ENCODE measurements at regions not wholly inside any gene's neighbourhood (a gene's known extent, or its start where the extent isn't known, plus 50 kb on each side); places are given as distances from the start of the nearest gene placed in this dataset.

- DNase-seq (ENCODE audit: low read depth, low spot score) = no peak
Observed at GRCh38 chr10:104576611-104577010, 64.5 kb upstream of the SORCS3 start.

- DNase-seq (ENCODE audit: low read depth, low spot score) = no peak
Observed at GRCh38 chr10:104577163-104577562, 63.9 kb upstream of the SORCS3 start.

- no peak for DNase-seq (ENCODE audit: low read depth, low spot score)
Observed at GRCh38 chr10:104577861-104578521, 63.1 kb upstream of the SORCS3 start.

- DNase-seq (ENCODE audit: low read depth, low spot score) = no peak
Observed at GRCh38 chr10:104578671-104579070, 62.4 kb upstream of the SORCS3 start.

GRCh38 chr10:104579136-104579535 lies 62.0 kb upstream of the SORCS3 start:
- peak; percentile 13 for DNase-seq (ENCODE audit: low read depth, low spot score)

GRCh38 chr10:104580321-104580720 lies 60.8 kb upstream of the SORCS3 start:
- DNase-seq (ENCODE audit: low read depth, low spot score) = no peak

- peak; percentile 85 for DNase-seq (ENCODE audit: low read depth, low spot score)
Observed at GRCh38 chr10:104580774-104581675, 60.1 kb upstream of the SORCS3 start.

- peak; percentile 43 for DNase-seq (ENCODE audit: low read depth, low spot score)
Observed at GRCh38 chr10:104581884-104582601, 59.0 kb upstream of the SORCS3 start.

GRCh38 chr10:104582602-104582951 lies 58.5 kb upstream of the SORCS3 start:
- no peak for DNase-seq (ENCODE audit: low read depth, low spot score)

GRCh38 chr10:104582966-104583365 lies 58.1 kb upstream of the SORCS3 start:
- DNase-seq (ENCODE audit: low read depth, low spot score) = no peak

- DNase-seq (ENCODE audit: low read depth, low spot score) = no peak
Observed at GRCh38 chr10:104584541-104584940, 56.5 kb upstream of the SORCS3 start.

- no peak for DNase-seq (ENCODE audit: low read depth, low spot score)
Observed at GRCh38 chr10:104587751-104588150, 53.3 kb upstream of the SORCS3 start.

- DNase-seq (ENCODE audit: low read depth, low spot score) = peak; percentile 26
Observed at GRCh38 chr10:104589431-104589830, 51.7 kb upstream of the SORCS3 start.

- peak; percentile 65 for DNase-seq (ENCODE audit: low read depth, low spot score)
Observed at GRCh38 chr10:104589871-104590270, 51.2 kb upstream of the SORCS3 start.

All from astrocyte of the hippocampus (primary cell).